Left ventricle myocardium inferior (tissue), 1 donor: ENCODE measurements at regions not wholly inside any gene's neighbourhood (a gene's known extent, or its start where the extent isn't known, plus 50 kb on each side); places are given as distances from the start of the nearest gene placed in this dataset.

ENCODE experiments used
- DNase-seq: peaks from one replicate; pipeline ENCODE4 v3.0.0-alpha.2; 2020
- H3K27ac ChIP-seq: fragments of 200-600 bp; replicated peaks from 2 replicates; pipeline ENCODE4 v1.8.0; 2021
- H3K27me3 ChIP-seq: fragments of 200-600 bp; 2 replicates; pipeline ENCODE4 v1.8.0; 2021; ENCODE audit warnings: low read depth
- H3K36me3 ChIP-seq: fragments of 200-600 bp; 2 replicates; pipeline ENCODE4 v1.8.0; 2021
- H3K4me1 ChIP-seq: fragments of 200-600 bp; 2 replicates; pipeline ENCODE4 v1.8.0; 2021
- H3K4me3 ChIP-seq: fragments of 200-600 bp; 2 replicates; pipeline ENCODE4 v1.8.0; 2021; ENCODE audit warnings: mild to moderate bottlenecking, moderate library complexity
- H3K9me3 ChIP-seq: fragments of 200-600 bp; replicated peaks from 2 replicates; pipeline ENCODE4 v1.8.0; 2021
- intact Hi-C: fragments of 100-400 bp; cut with micrococcal nuclease; formaldehyde crosslinking; loops from one replicate; pipeline ENCODE4 v1.11.0; 2022
- TF ChIP-seq, protein P1 (sequence below): fragments of 200-600 bp; IDR thresholded peaks from 2 replicates; pipeline ENCODE4 v1.8.0; 2021; ENCODE audit warnings: antibody characterized with exemption, mild to moderate bottlenecking, borderline replicate concordance
- donor health status: DM: no; HTN: yes; CAD: no; lungs with severe emphysema.

- intact Hi-C loops, result no loop called here
- TF ChIP-seq, protein P1, sequence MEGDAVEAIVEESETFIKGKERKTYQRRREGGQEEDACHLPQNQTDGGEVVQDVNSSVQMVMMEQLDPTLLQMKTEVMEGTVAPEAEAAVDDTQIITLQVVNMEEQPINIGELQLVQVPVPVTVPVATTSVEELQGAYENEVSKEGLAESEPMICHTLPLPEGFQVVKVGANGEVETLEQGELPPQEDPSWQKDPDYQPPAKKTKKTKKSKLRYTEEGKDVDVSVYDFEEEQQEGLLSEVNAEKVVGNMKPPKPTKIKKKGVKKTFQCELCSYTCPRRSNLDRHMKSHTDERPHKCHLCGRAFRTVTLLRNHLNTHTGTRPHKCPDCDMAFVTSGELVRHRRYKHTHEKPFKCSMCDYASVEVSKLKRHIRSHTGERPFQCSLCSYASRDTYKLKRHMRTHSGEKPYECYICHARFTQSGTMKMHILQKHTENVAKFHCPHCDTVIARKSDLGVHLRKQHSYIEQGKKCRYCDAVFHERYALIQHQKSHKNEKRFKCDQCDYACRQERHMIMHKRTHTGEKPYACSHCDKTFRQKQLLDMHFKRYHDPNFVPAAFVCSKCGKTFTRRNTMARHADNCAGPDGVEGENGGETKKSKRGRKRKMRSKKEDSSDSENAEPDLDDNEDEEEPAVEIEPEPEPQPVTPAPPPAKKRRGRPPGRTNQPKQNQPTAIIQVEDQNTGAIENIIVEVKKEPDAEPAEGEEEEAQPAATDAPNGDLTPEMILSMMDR, result no peak
- Histone ChIP-seq H3K4me1 (no peaks in the 10 kb centered on the region), H3K27me3 (peaks cover 5% of the 10 kb centered on the region), H3K27ac (no peak overlapping the region), H3K9me3 (no peaks in the 10 kb centered on the region), H3K4me3 (no peak overlapping the region), H3K36me3 (no peaks in the 10 kb centered on the region)
- DNase-seq, result no peak
Observed at GRCh38 chr2:2861666-2862240, 515.9 kb downstream of the EIPR1 start.

DNA sequence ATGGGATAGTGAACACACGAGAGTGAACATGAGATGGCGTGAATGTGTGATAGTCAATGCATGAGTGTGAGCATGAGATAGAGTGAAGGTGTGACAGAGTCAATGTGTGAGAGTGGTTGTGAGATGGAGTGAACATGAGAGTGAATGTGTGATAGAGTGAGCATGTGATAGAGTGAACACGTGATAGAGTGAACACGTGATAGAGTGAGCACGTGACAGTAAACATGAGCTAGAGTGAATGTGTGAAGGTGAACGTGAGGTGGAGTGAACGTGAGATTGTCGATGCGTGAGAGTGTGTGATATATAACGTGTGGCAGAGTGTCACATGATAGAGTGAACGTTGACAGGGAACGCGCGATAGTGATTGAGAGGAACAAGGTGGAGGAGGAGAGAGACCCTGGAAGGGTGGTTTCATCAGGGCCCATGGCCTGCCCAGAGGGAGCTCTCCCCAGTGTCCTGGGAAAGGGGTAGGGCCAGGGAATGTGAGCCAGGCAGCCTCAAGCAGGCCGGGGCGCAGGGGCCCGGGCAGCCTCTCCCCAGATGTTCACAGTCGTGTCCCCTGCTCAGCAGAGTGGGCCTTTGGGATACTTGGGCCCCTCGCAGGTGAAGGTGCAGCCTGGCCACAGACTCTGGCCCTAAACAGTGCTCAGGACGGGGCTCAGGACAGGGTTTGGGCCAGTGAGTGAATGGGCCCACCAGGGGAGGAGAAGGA is 516.9 kb downstream of the EIPR1 start:
- Histone ChIP-seq H3K4me1 (no peaks in the 10 kb centered on the region), H3K4me3 (no peak overlapping the region), H3K27ac (no peak overlapping the region), H3K9me3 (no peaks in the 10 kb centered on the region), H3K36me3 (no peaks in the 10 kb centered on the region), H3K27me3 (no peaks in the 10 kb centered on the region)
- DNase-seq, result no peak
- TF ChIP-seq, protein P1, result no peak
- intact Hi-C loops, result no loop called here

DNA sequence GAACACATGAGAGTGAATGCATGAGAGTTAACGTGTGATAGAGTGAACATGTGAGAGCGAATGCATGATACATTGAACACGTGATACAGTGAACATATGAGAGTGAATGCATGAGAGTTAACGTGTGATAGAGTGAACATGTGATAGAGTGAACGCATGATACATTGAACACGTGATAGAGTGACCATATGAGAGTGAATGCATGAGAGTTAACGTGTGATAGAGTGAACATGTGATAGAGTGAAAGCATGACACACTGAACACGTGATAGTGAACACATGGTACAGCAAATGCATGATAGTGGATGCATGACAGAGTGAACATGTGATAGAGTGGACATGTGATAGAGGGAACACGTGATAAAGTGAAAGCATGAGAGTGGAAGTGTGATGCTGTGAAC is 517.9 kb downstream of the EIPR1 start:
- DNase-seq, result no peak
- TF ChIP-seq, protein P1, result no peak
- Histone ChIP-seq H3K27me3 (no peaks in the 10 kb centered on the region), H3K27ac (no peak overlapping the region), H3K36me3 (no peaks in the 10 kb centered on the region), H3K9me3 (no peaks in the 10 kb centered on the region), H3K4me1 (no peaks in the 10 kb centered on the region), H3K4me3 (no peak overlapping the region)
- intact Hi-C loops, result no loop called here

DNA sequence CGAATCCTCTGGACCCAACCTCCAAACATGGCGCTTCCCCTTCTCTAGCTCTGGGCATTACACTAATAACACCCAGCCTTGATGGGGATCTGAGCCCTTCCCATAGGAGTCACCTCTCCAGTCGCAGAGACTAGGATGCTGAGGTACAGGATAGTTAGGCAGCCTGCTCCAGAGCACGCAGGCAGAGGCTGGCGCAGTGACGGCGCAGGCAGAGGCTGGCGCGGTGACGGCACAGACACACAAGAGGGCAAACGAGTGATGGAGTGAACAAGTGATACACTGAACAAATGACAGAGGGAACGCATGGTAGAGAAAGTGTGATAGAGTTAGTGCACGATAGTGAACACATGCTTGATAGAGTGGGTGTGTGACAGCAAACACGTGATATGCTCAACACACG is 518.5 kb downstream of the EIPR1 start:
- TF ChIP-seq, protein P1, result no peak
- intact Hi-C loops, result no loop called here
- no peaks in the 10 kb centered on the region for H3K9me3 ChIP-seq
- H3K36me3 ChIP-seq, result no peaks in the 10 kb centered on the region
- no peak for DNase-seq
- H3K27me3 ChIP-seq, result no peaks in the 10 kb centered on the region
- H3K4me3 ChIP-seq, result no peak overlapping the region
- H3K27ac ChIP-seq, result no peak overlapping the region
- H3K4me1 ChIP-seq, result no peaks in the 10 kb centered on the region

DNA sequence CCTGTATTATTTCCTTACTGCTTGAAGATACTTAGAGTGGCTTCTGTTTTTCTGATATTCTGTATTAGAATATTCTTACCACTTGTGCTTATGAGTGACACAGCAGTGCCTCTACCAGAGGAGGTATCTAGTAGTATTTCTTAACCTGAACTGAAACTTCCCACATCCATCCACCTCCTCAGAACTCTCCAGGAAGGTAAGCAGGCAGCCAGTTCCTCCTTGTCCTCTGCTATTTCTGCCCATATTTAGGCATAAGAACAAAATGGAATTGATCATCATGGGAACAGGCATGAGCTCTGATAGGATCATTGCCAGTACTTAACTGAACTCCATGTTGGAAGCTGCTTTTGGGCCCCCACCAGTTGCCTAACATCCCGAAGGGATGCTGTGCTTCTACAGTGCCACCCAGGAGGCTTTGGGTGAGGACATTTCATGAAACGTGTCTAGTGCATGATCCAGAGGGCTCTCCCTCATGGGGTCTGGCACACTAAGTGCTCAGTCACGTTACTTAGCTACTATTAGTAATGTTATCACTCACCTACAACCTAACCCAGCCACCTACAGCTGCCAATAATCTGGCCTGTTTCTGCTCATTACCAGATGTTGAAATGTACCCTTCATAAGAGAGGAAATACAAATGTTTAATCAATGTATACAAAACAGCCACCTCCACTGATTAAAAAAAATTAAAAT is 520.7 kb downstream of the EIPR1 start:
- Histone ChIP-seq H3K9me3 (no peaks in the 10 kb centered on the region), H3K4me3 (no peak overlapping the region), H3K4me1 (peaks cover 1% of the 10 kb centered on the region), H3K27me3 (no peaks in the 10 kb centered on the region), H3K27ac (no peak overlapping the region), H3K36me3 (no peaks in the 10 kb centered on the region)
- TF ChIP-seq, protein P1, result no peak
- no peak for DNase-seq
- intact Hi-C loops, result no loop called here
